SK-N-SH (cell line): ENCODE measurements at regions not wholly inside any gene's neighbourhood (a gene's known extent, or its start where the extent isn't known, plus 50 kb on each side); places are given as distances from the start of the nearest gene placed in this dataset.

Experiments
- CTCF ChIA-PET: fragments of 300-600, 350-600 bp; formaldehyde crosslinking; extraction: SDS; loops from one replicate; lab custom pipeline; 2021; lab: Yijun Ruan, JAX
- POLR2A ChIA-PET: fragments of 350-600 bp; sonication (Branson Sonifier 250); formaldehyde crosslinking; extraction: SDS; loops from one replicate; lab custom pipeline; 2020; ENCODE audit warnings: antibody characterized with exemption, inconsistent platforms; lab: Yijun Ruan, JAX
- DNase-seq: peaks from one replicate; pipeline ENCODE4 v3.0.0; 2012
- H2AFZ ChIP-seq: fragments of 200-600 bp; sonication (generic); 2 replicates; pipeline ENCODE4 v1.8.1; 2016; ENCODE audit warnings: antibody characterized with exemption, mild to moderate bottlenecking, low read depth
- H3F3A ChIP-seq: fragments of 200-600 bp; sonication (generic); replicated peaks from 2 replicates; pipeline ENCODE3; 2016; ENCODE audit warnings: antibody characterized with exemption, mild to moderate bottlenecking; ENCODE audit not compliant: insufficient read depth
- H3K27ac ChIP-seq, 2 experiments: fragments of 200-500 bp in 1 of 2; fragments of 200-600 bp in 1 of 2; sonication (Bioruptor generic) in 1 of 2; sonication (generic), shearing (Covaris generic) in 1 of 2; 2 replicates each; pipeline versions ENCODE4 v1.5.1 to v1.6.1; 2014 to 2016; ENCODE audit warnings: low read depth in 2 of 2, inconsistent platforms in 1 of 2, low read length in 1 of 2, mild to moderate bottlenecking in 1 of 2, mixed read lengths in 1 of 2
- H3K27me3 ChIP-seq: fragments of 200-600 bp; sonication (generic), shearing (Covaris generic); 2 replicates; pipeline ENCODE4 v1.6.1; 2016; ENCODE audit warnings: mixed run types; ENCODE audit not compliant: insufficient read depth
- H3K36me3 ChIP-seq, 2 experiments: fragments of 200-500 bp in 1 of 2; fragments of 200-600 bp in 1 of 2; sonication (Bioruptor generic) in 1 of 2; sonication (generic) in 1 of 2; replicated peaks in 1 of 2; 2 replicates each; pipeline versions ENCODE3 to v1.5.1; 2014 to 2016; ENCODE audit warnings: low read length in 1 of 2, mild to moderate bottlenecking in 1 of 2; ENCODE audit not compliant: insufficient read depth in 2 of 2, control insufficient read depth in 1 of 2
- H3K4me1 ChIP-seq, 2 experiments: fragments of 200-500 bp in 1 of 2; fragments of 200-600 bp in 1 of 2; sonication (Bioruptor generic) in 1 of 2; sonication (generic), shearing (Covaris generic) in 1 of 2; 2 replicates each; pipeline versions ENCODE4 v1.5.1 to v1.6.1; 2014 to 2016; ENCODE audit warnings: low read depth in 1 of 2, low read length in 1 of 2, mixed run types in 1 of 2; ENCODE audit not compliant: insufficient read depth in 2 of 2, control insufficient read depth in 1 of 2
- H3K4me2 ChIP-seq: fragments of 200-600 bp; sonication (generic), shearing (Covaris generic); 2 replicates; pipeline ENCODE4 v1.6.1; 2017; ENCODE audit warnings: mixed run types
- H3K4me3 ChIP-seq, 2 experiments: fragments of 200-500 bp in 1 of 2; fragments of 200-600 bp in 1 of 2; sonication (Bioruptor generic) in 1 of 2; sonication (generic), shearing (Covaris generic) in 1 of 2; 2 replicates each; pipeline versions ENCODE4 v1.5.1 to v1.8.1; 2014 to 2016; ENCODE audit warnings: low read depth in 2 of 2, inconsistent platforms in 1 of 2, low read length in 1 of 2, mild to moderate bottlenecking in 1 of 2, mixed read lengths in 1 of 2, moderate library complexity in 1 of 2
- H3K79me2 ChIP-seq: fragments of 200-600 bp; sonication (generic); 2 replicates; pipeline ENCODE4 v1.8.1; 2017; ENCODE audit warnings: mild to moderate bottlenecking; ENCODE audit not compliant: insufficient read depth
- H3K9ac ChIP-seq: fragments of 200-600 bp; sonication (generic); 2 replicates; pipeline ENCODE4 v1.6.1; 2017; ENCODE audit warnings: mixed run types
- H3K9me2 ChIP-seq: fragments of 200-600 bp; sonication (generic); 2 replicates; pipeline ENCODE4 v1.6.1; 2017; ENCODE audit warnings: mixed run types
- H3K9me3 ChIP-seq: fragments of 200-600 bp; sonication (generic); 2 replicates; pipeline ENCODE4 v1.6.1; 2017; ENCODE audit warnings: mixed run types, mild to moderate bottlenecking, moderate library complexity
- H4K20me1 ChIP-seq: fragments of 200-600 bp; sonication (generic); 2 replicates; pipeline ENCODE4 v1.6.1; 2017; ENCODE audit warnings: mild to moderate bottlenecking, mixed run types; ENCODE audit not compliant: insufficient read depth
- NFIC ChIP-seq: IDR thresholded peaks from 2 replicates; pipeline ENCODE4 v1.4.0; 2012; ENCODE audit warnings: borderline replicate concordance
- REST ChIP-seq: IDR thresholded peaks from 2 replicates; pipeline ENCODE4 v1.6.1; 2012; ENCODE audit warnings: mild to moderate bottlenecking, low read depth, low read length, moderate library complexity
- SIN3A ChIP-seq: IDR thresholded peaks from 2 replicates; pipeline ENCODE4 v1.6.1; 2012; ENCODE audit warnings: low read depth, mild to moderate bottlenecking, low read length, moderate library complexity, borderline replicate concordance
- YY1 ChIP-seq: IDR thresholded peaks from 2 replicates; pipeline ENCODE4 v1.4.0; 2012; ENCODE audit warnings: low read depth, mild to moderate bottlenecking
- WGBS: methylation state at CpG from one replicate; pipeline ENCODE4 v1.1.6; 2017; ENCODE audit warnings: low lambda C conversion rate; 5-methylcytosine and 5-hydroxymethylcytosine counted together
- TF ChIP-seq, protein P1 (sequence below): fragments of 150-350 bp; IDR thresholded peaks from 2 replicates; pipeline ENCODE4 v1.6.1; 2017; ENCODE audit warnings: antibody characterized with exemption, low read length, low read depth, borderline replicate concordance

DNA sequence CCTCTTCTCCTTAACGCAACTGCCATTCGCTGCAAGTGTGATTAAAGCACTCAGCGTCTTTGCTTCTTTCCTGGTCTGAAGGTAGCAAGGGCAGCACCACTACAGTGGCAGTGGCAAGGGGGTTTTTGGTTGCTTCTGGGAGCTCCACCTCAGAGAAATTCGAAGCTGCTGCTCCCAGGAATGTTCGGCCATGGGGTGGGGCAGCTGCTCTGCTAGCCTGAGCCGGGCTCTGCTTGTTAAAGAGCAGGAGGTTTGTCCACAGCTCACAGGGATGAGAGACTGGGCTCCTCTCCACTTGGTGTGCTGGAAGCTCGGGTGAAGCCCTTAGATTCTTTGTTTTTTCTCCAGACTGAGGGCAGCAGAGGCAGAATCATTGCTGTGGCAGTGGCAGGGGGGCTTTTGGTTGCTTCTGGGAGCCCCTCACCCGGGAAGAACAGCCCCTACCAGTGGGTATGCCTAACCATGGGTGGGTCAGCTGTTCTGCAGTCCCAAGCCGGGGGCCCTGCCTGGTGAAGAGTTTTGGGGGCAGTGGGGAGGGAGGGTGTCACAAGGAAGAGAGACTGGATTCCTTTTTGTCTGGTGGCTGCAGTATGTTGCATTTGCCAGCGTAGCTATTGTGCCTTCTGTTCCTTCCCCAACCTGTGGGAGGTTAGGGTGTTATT lies 340.2 kb downstream of the AEBP2 start:
- TF ChIP-seq NFIC (no peak), SIN3A (no peak), REST (no peak)
- no peak overlapping the region for H3K4me2 ChIP-seq
- H3K9ac ChIP-seq = no peak overlapping the region
- 79% methylated on average over 6 of the region's 10 CpGs for WGBS
- H3K4me1 ChIP-seq = no peaks in the 10 kb centered on the region
- H4K20me1 ChIP-seq = no peaks in the 10 kb centered on the region
- no peak for DNase-seq
- H2AFZ ChIP-seq = no peak overlapping the region
- H3K36me3 ChIP-seq = no peaks in the 10 kb centered on the region
- H3K27ac ChIP-seq = no peak overlapping the region
- H3K4me3 ChIP-seq = no peak overlapping the region
- no peaks in the 10 kb centered on the region for H3F3A ChIP-seq
- no peaks in the 10 kb centered on the region for H3K9me2 ChIP-seq
- H3K9me3 ChIP-seq = no peaks in the 10 kb centered on the region
- ChIA-PET CTCF (interaction anchor here (1.4 kb wide), 1 partner anchor 22 kb away, joined by 3 read pairs; no protein-coding TSS in a partner anchor), POLR2A (no interaction called here)
- no peaks in the 10 kb centered on the region for H3K79me2 ChIP-seq
- no peaks in the 10 kb centered on the region for H3K27me3 ChIP-seq

DNA sequence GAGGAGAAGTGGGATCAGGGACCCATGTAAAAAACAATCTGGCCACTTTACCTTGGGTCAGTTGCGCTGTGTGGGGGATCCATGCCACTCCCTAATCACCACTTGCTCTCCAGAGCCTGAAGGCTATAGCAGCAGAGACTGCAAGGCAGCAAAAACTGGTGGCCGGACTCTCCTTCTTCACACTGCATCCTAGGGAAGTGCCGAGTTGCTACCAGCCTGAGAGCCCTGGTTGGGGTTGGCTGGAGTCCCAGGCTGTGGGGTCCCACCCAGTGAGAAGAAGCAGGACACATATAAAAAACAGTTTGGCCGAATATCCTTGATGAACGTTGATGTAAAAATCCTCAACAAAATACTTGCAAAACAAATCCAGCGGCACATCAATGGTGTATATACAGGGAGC lies 341.2 kb downstream of the AEBP2 start:
- Histone ChIP-seq H3F3A (no peaks in the 10 kb centered on the region), H3K79me2 (no peaks in the 10 kb centered on the region), H3K27me3 (no peaks in the 10 kb centered on the region), H3K9me3 (no peaks in the 10 kb centered on the region), H3K9ac (no peak overlapping the region), H3K4me1 (no peaks in the 10 kb centered on the region), H3K4me3 (no peak overlapping the region), H4K20me1 (no peaks in the 10 kb centered on the region), H3K36me3 (no peaks in the 10 kb centered on the region), H3K9me2 (no peaks in the 10 kb centered on the region), H2AFZ (no peak overlapping the region), H3K4me2 (no peak overlapping the region), H3K27ac (no peak overlapping the region)
- ChIA-PET CTCF (no interaction called here), POLR2A (no interaction called here)
- no peak for DNase-seq
- 74% methylated on average over 5 of the region's 6 CpGs for WGBS
- TF ChIP-seq, protein P1, sequence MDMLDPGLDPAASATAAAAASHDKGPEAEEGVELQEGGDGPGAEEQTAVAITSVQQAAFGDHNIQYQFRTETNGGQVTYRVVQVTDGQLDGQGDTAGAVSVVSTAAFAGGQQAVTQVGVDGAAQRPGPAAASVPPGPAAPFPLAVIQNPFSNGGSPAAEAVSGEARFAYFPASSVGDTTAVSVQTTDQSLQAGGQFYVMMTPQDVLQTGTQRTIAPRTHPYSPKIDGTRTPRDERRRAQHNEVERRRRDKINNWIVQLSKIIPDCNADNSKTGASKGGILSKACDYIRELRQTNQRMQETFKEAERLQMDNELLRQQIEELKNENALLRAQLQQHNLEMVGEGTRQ = no peak
- no peak for TF ChIP-seq SIN3A
- TF ChIP-seq YY1 = no peak
